ENCODE measurements at regions not wholly inside any gene's neighbourhood (a gene's known extent, or its start where the extent isn't known, plus 50 kb on each side); places are given as distances from the start of the nearest gene placed in this dataset.

- no peak for TF ChIP-seq CTCF (IDR thresholded peaks at IDR 0.05)
- TF ChIP-seq POLR2A (IDR thresholded peaks at IDR 0.05): no peak
Measured at GRCh38 chr14:66025779-66026178, 460.4 kb upstream of the CCDC196 start.

All from body of pancreas (tissue), 4 donors.